HEK293 (cell line): ENCODE measurements at regions not wholly inside any gene's neighbourhood (a gene's known extent, or its start where the extent isn't known, plus 50 kb on each side); places are given as distances from the start of the nearest gene placed in this dataset.

Source experiments
- BCL6B ChIP-seq: fragments of 450-650 bp; formaldehyde crosslinking; IDR thresholded peaks from 2 replicates; pipeline ENCODE4 v1.5.1; 2017; ENCODE audit warnings: missing biosample characterization, missing genetic modification characterization
- CTCF ChIP-seq: fragments of 450-650 bp; formaldehyde crosslinking; IDR thresholded peaks from 2 replicates; pipeline ENCODE4 v1.5.1; 2016; ENCODE audit warnings: missing biosample characterization, missing genetic modification characterization
- MZF1 ChIP-seq: fragments of 450-650 bp; formaldehyde crosslinking; IDR thresholded peaks from 2 replicates; pipeline ENCODE4 v1.5.1; 2017; ENCODE audit warnings: missing biosample characterization, missing genetic modification characterization, borderline replicate concordance
- OSR2 ChIP-seq: fragments of 450-650 bp; formaldehyde crosslinking; IDR thresholded peaks from 2 replicates; pipeline ENCODE4 v1.5.1; 2016; ENCODE audit warnings: missing biosample characterization, missing genetic modification characterization
- PRDM10 ChIP-seq: fragments of 450-650 bp; formaldehyde crosslinking; IDR thresholded peaks from 2 replicates; pipeline ENCODE4 v1.5.1; 2016; ENCODE audit warnings: missing biosample characterization, missing genetic modification characterization
- ZNF518A ChIP-seq: fragments of 450-650 bp; formaldehyde crosslinking; conservative IDR thresholded peaks from 2 replicates; pipeline ENCODE4 v1.5.1; 2016; ENCODE audit warnings: low read depth, missing biosample characterization, missing genetic modification characterization
- ZNF544 ChIP-seq: fragments of 450-650 bp; formaldehyde crosslinking; IDR thresholded peaks from 2 replicates; pipeline ENCODE4 v1.5.0; 2017; ENCODE audit warnings: missing biosample characterization, missing genetic modification characterization
- ZSCAN30 ChIP-seq: fragments of 450-650 bp; IDR thresholded peaks from 2 replicates; pipeline ENCODE4 v1.5.1; 2018; ENCODE audit warnings: missing biosample characterization, mild to moderate bottlenecking, missing genetic modification characterization, moderate library complexity

- no peak for TF ChIP-seq PRDM10
- TF ChIP-seq MZF1 (tag by site-specific recombination): no peak
- no peak for TF ChIP-seq ZSCAN30 (tag by site-specific recombination)
- TF ChIP-seq CTCF (tag by site-specific recombination): no peak
- TF ChIP-seq ZNF518A (tag by site-specific recombination): no peak
- TF ChIP-seq OSR2 (tag by site-specific recombination): no peak
- no peak for TF ChIP-seq ZNF544
- TF ChIP-seq BCL6B (tag by site-specific recombination): no peak
Measured at GRCh38 chr2:207238831-207239701, 73.3 kb upstream of the KLF7 start.
